Panc1 (cell line): ENCODE measurements at regions not wholly inside any gene's neighbourhood (a gene's known extent, or its start where the extent isn't known, plus 50 kb on each side); places are given as distances from the start of the nearest gene placed in this dataset.

Experiments used
- ATAC-seq: fragments of 200-7000 bp; cut with Tn5 transposase; 2 replicates; pipeline ENCODE4 v1.9.1; 2020; ENCODE audit warnings: mild to moderate bottlenecking, moderate library complexity
- BruUV-seq: library from RNA; stranded (reverse); fragments of 400-500 nt; replicated peaks from 2 replicates; lab custom pipeline; 2021; lab: Mats Ljungman, UMichigan
- CTCF ChIA-PET: fragments of 300-600 bp; sonication (Branson Sonifier 250); formaldehyde crosslinking; loops from one replicate; lab custom pipeline; 2022; ENCODE audit warnings: antibody characterized with exemption; lab: Charles Lee
- POLR2A ChIA-PET: fragments of 300-600 bp; sonication (Branson Sonifier 250); formaldehyde crosslinking; loops from one replicate; lab custom pipeline; 2022; ENCODE audit warnings: antibody characterized with exemption; lab: Charles Lee
- DNase-seq: peaks from one replicate; pipeline ENCODE4 v3.0.0-alpha.2; 2010; ENCODE audit warnings: low read depth, low spot score
- H3K27ac ChIP-seq: 2 replicates; pipeline ENCODE4 v1.5.1; 2011; ENCODE audit warnings: mild to moderate bottlenecking, low read length, inconsistent platforms
- H3K27me3 ChIP-seq: fragments of 200-500 bp; sonication (Bioruptor generic); 2 replicates; pipeline ENCODE4 v1.6.0; 2014; ENCODE audit warnings: low read length, inconsistent platforms; ENCODE audit not compliant: control insufficient read depth, insufficient read depth
- H3K36me3 ChIP-seq: fragments of 200-500 bp; sonication (Bioruptor generic); 2 replicates; pipeline ENCODE4 v1.5.1; 2014; ENCODE audit warnings: inconsistent platforms, mild to moderate bottlenecking, low read length, moderate library complexity; ENCODE audit not compliant: control insufficient read depth, insufficient read depth
- H3K4me1 ChIP-seq: 2 replicates; pipeline ENCODE4 v1.5.1; 2011; ENCODE audit warnings: inconsistent platforms, mild to moderate bottlenecking, low read length, moderate library complexity; ENCODE audit not compliant: control insufficient read depth, insufficient read depth
- H3K4me3 ChIP-seq, 2 experiments: 2 replicates each; pipeline ENCODE4 v1.5.1; 2011 to 2012; ENCODE audit warnings: low read depth in 2 of 2, low read length in 2 of 2, mild to moderate bottlenecking in 2 of 2, inconsistent platforms in 1 of 2, moderate library complexity in 1 of 2
- H3K9me3 ChIP-seq: fragments of 200-500 bp; sonication (Bioruptor generic); 2 replicates; pipeline ENCODE4 v1.5.1; 2014; ENCODE audit warnings: low read depth, mild to moderate bottlenecking, inconsistent platforms, low read length, moderate library complexity; ENCODE audit not compliant: control insufficient read depth, insufficient read depth
- CTCF ChIP-seq: fragments of 450-650 bp; IDR thresholded peaks from 2 replicates; pipeline ENCODE4 v1.5.1; 2017; ENCODE audit warnings: mild to moderate bottlenecking
- POLR2AphosphoS5 ChIP-seq: IDR thresholded peaks from 2 replicates; pipeline ENCODE4 v1.6.1; 2012; ENCODE audit warnings: mild to moderate bottlenecking, low read depth, low read length, moderate library complexity
- REST ChIP-seq, 2 experiments: IDR thresholded peaks; 2 replicates each; pipeline ENCODE4 v1.6.1; 2011 to 2012; ENCODE audit warnings: low read depth in 2 of 2, control low read depth in 1 of 2, low read length in 1 of 2, mild to moderate bottlenecking in 1 of 2, moderate library complexity in 1 of 2; ENCODE audit not compliant: insufficient read depth in 1 of 2
- SIN3A ChIP-seq: IDR thresholded peaks from 2 replicates; pipeline ENCODE4 v1.6.1; 2012; ENCODE audit warnings: low read depth, mild to moderate bottlenecking, low read length, moderate library complexity, borderline replicate concordance; ENCODE audit not compliant: insufficient read depth
- TCF7L2 ChIP-seq: IDR thresholded peaks from 2 replicates; pipeline ENCODE4 v1.6.1; 2011; ENCODE audit warnings: mild to moderate bottlenecking, low read depth, low read length, inconsistent platforms
- in situ Hi-C: cut with HindIII; loops from 2 replicates; pipeline ENCODE4 v1.10.0; 2016; ENCODE audit warnings: low sequenced_read_pairs, low pct_unique_long_range_greater_than_20kb
- intact Hi-C: fragments of 100-400 bp; cut with micrococcal nuclease; formaldehyde crosslinking; loops from one replicate; pipeline ENCODE4 v1.10.0; 2022; ENCODE audit not compliant: unreplicated experiment

GRCh38 chr7:112858838-112859237 is 68.6 kb upstream of the TMEM168 start:
- Histone ChIP-seq H3K9me3 (no peaks in the 10 kb centered on the region), H3K4me3 (no peak overlapping the region), H3K27me3 (no peaks in the 10 kb centered on the region), H3K4me1 (no peaks in the 10 kb centered on the region), H3K27ac (no peak overlapping the region), H3K36me3 (no peaks in the 10 kb centered on the region)
- ChIA-PET CTCF (no interaction called here), POLR2A (no interaction called here)
- no TSS peak for BruUV-seq
- in situ Hi-C loops (no loop called here), intact Hi-C loops (no loop called here)
- TF ChIP-seq TCF7L2 (no peak), REST (IDR thresholded peaks at IDR 0.05; ENCODE audit: insufficient read depth in 1 of 2, low read depth in 2 of 2, low read length in 1 of 2) (no peak)
- DNase-seq (no peak), ATAC-seq (no peak)

GRCh38 chr7:112855227-112855626 is 65.0 kb upstream of the TMEM168 start:
- CTCF ChIA-PET, result no interaction called here
- in situ Hi-C loops, result no loop called here
- DNase-seq, result no peak

More at GRCh38 chr7:112855227-112855626, 65.0 kb upstream of the TMEM168 start:
- POLR2A ChIA-PET, result no interaction called here
- Histone ChIP-seq H3K36me3 (no peaks in the 10 kb centered on the region), H3K4me1 (no peaks in the 10 kb centered on the region), H3K27me3 (no peaks in the 10 kb centered on the region), H3K9me3 (no peaks in the 10 kb centered on the region), H3K27ac (no peak overlapping the region), H3K4me3 (no peak overlapping the region)
- intact Hi-C loops, result no loop called here
- no peak for TF ChIP-seq POLR2AphosphoS5
- no peak for TF ChIP-seq REST (IDR thresholded peaks at IDR 0.05; ENCODE audit: insufficient read depth in 1 of 2, low read depth in 2 of 2, low read length in 1 of 2)
- TF ChIP-seq TCF7L2, result no peak
- TF ChIP-seq CTCF, result no peak
- TF ChIP-seq SIN3A, result no peak
- no peak for ATAC-seq
- no TSS peak for BruUV-seq
